GM12878 (cell line): ENCODE measurements at regions not wholly inside any gene's neighbourhood (a gene's known extent, or its start where the extent isn't known, plus 50 kb on each side); places are given as distances from the start of the nearest gene placed in this dataset.

Experiments used
- BHLHE40 ChIP-seq, 2 experiments: fragments of 450-650 bp in 1 of 2; IDR thresholded peaks; 2 replicates each; pipeline ENCODE4 v1.6.1; 2011 to 2017; ENCODE audit warnings: low read depth in 2 of 2, borderline replicate concordance in 1 of 2, improper control_type of control experiment in 1 of 2, low read length in 1 of 2, mild to moderate bottlenecking in 1 of 2
- CHD1 ChIP-seq: IDR thresholded peaks from 2 replicates; pipeline ENCODE4 v1.6.1; 2012; ENCODE audit warnings: low read depth, low read length, improper control_type of control experiment
- CREM ChIP-seq: IDR thresholded peaks from 2 replicates; pipeline ENCODE4 v1.6.1; 2014; ENCODE audit warnings: antibody characterized with exemption, low read depth
- ELK1 ChIP-seq: IDR thresholded peaks from 2 replicates; pipeline ENCODE4 v1.6.1; 2012; ENCODE audit warnings: low read depth, low read length, improper control_type of control experiment
- ETV6 ChIP-seq, 2 experiments: fragments of 450-650 bp in 1 of 2; IDR thresholded peaks in 1 of 2; conservative IDR thresholded peaks in 1 of 2; 2 replicates each; pipeline ENCODE4 v1.6.1; 2014; ENCODE audit warnings: antibody characterized with exemption in 1 of 2, borderline replicate concordance in 1 of 2, low read depth in 1 of 2, mild to moderate bottlenecking in 1 of 2, moderate library complexity in 1 of 2
- EZH2 ChIP-seq: IDR thresholded peaks from 2 replicates; pipeline ENCODE4 v1.6.1; 2012; ENCODE audit warnings: low read depth, mild to moderate bottlenecking, control low read depth, inconsistent platforms, low read length, borderline replicate concordance; ENCODE audit not compliant: control insufficient read depth
- JUND ChIP-seq: IDR thresholded peaks from 2 replicates; pipeline ENCODE4 v1.6.1; 2012; ENCODE audit warnings: low read depth, mild to moderate bottlenecking, low read length, improper control_type of control experiment, moderate library complexity
- MYB ChIP-seq: fragments of 150-350 bp; IDR thresholded peaks from 2 replicates; pipeline ENCODE4 v1.6.1; 2014; ENCODE audit warnings: mild to moderate bottlenecking, low read depth, low read length, borderline replicate concordance
- STAT1 ChIP-seq: fragments of 450-650 bp; conservative IDR thresholded peaks from 2 replicates; pipeline ENCODE4 v1.6.1; 2014; ENCODE audit warnings: antibody characterized with exemption, mild to moderate bottlenecking
- TARDBP ChIP-seq: IDR thresholded peaks from 2 replicates; pipeline ENCODE4 v1.6.1; 2016; ENCODE audit warnings: borderline replicate concordance
- TF ChIP-seq, protein P1 (sequence below): IDR thresholded peaks from 2 replicates; pipeline ENCODE4 v1.6.1; 2012; ENCODE audit warnings: low read length, inconsistent platforms
- TF ChIP-seq, protein P2 (sequence below), 3 experiments: IDR thresholded peaks in 2 of 3; conservative IDR thresholded peaks in 1 of 3; 2 replicates each; pipeline ENCODE4 v1.5.1; 2011; ENCODE audit warnings: low read depth in 3 of 3, low read length in 3 of 3, mild to moderate bottlenecking in 3 of 3, control low read depth in 2 of 3, moderate library complexity in 2 of 3, inconsistent platforms in 1 of 3, mixed read lengths in 1 of 3; ENCODE audit not compliant: control insufficient read depth in 2 of 3, insufficient read depth in 1 of 3; ENCODE audit errors: extremely low read depth in 1 of 3

GRCh38 chr4:138910914-138911336, 104.7 kb upstream of the NOCT start:
- TF ChIP-seq BHLHE40 (IDR thresholded peaks at IDR 0.05; ENCODE audit: borderline replicate concordance in 1 of 2, low read depth in 2 of 2, low read length in 1 of 2) (no peak), ELK1 (no peak), MYB (no peak), STAT1 (no peak), CHD1 (no peak), CREM (no peak), ETV6 (conservative IDR thresholded peaks at IDR 0.05 in 1 of 2, IDR thresholded peaks at IDR 0.05 in 1 of 2; ENCODE audit: borderline replicate concordance in 1 of 2, low read depth in 1 of 2) (no peak), JUND (no peak), EZH2 (no peak), TARDBP (no peak)
- TF ChIP-seq, protein P1, sequence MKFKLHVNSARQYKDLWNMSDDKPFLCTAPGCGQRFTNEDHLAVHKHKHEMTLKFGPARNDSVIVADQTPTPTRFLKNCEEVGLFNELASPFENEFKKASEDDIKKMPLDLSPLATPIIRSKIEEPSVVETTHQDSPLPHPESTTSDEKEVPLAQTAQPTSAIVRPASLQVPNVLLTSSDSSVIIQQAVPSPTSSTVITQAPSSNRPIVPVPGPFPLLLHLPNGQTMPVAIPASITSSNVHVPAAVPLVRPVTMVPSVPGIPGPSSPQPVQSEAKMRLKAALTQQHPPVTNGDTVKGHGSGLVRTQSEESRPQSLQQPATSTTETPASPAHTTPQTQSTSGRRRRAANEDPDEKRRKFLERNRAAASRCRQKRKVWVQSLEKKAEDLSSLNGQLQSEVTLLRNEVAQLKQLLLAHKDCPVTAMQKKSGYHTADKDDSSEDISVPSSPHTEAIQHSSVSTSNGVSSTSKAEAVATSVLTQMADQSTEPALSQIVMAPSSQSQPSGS = no peak
- TF ChIP-seq, protein P2, sequence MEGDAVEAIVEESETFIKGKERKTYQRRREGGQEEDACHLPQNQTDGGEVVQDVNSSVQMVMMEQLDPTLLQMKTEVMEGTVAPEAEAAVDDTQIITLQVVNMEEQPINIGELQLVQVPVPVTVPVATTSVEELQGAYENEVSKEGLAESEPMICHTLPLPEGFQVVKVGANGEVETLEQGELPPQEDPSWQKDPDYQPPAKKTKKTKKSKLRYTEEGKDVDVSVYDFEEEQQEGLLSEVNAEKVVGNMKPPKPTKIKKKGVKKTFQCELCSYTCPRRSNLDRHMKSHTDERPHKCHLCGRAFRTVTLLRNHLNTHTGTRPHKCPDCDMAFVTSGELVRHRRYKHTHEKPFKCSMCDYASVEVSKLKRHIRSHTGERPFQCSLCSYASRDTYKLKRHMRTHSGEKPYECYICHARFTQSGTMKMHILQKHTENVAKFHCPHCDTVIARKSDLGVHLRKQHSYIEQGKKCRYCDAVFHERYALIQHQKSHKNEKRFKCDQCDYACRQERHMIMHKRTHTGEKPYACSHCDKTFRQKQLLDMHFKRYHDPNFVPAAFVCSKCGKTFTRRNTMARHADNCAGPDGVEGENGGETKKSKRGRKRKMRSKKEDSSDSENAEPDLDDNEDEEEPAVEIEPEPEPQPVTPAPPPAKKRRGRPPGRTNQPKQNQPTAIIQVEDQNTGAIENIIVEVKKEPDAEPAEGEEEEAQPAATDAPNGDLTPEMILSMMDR (IDR thresholded peaks at IDR 0.05 in 2 of 3, conservative IDR thresholded peaks at IDR 0.05 in 1 of 3; ENCODE audit: control insufficient read depth in 2 of 3, extremely low read depth in 1 of 3, insufficient read depth in 1 of 3, low read depth in 3 of 3, low read length in 3 of 3) = no peak
